Ovary (tissue), 3 donors: ENCODE measurements at regions not wholly inside any gene's neighbourhood (a gene's known extent, or its start where the extent isn't known, plus 50 kb on each side); places are given as distances from the start of the nearest gene placed in this dataset.

ENCODE experiments used
- EP300 ChIP-seq: sonication (generic); formaldehyde crosslinking; IDR thresholded peaks from one replicate; pipeline ENCODE4 v1.6.1; 2017; ENCODE audit warnings: antibody characterized with exemption
- TF ChIP-seq, protein P1 (sequence below), 3 donors: fragments of 450-650 bp in 2 of 3; fragments of 200-600 bp in 1 of 3; IDR thresholded peaks; one replicate each; pipeline versions ENCODE4 v1.5.1 to v1.8.0; 2016 to 2022; ENCODE audit warnings: antibody characterized with exemption in 3 of 3, mild to moderate bottlenecking in 1 of 3
- donor health status: DM: no; HTN: no; CAD: no.

- TF ChIP-seq EP300: no peak
- TF ChIP-seq, protein P1, sequence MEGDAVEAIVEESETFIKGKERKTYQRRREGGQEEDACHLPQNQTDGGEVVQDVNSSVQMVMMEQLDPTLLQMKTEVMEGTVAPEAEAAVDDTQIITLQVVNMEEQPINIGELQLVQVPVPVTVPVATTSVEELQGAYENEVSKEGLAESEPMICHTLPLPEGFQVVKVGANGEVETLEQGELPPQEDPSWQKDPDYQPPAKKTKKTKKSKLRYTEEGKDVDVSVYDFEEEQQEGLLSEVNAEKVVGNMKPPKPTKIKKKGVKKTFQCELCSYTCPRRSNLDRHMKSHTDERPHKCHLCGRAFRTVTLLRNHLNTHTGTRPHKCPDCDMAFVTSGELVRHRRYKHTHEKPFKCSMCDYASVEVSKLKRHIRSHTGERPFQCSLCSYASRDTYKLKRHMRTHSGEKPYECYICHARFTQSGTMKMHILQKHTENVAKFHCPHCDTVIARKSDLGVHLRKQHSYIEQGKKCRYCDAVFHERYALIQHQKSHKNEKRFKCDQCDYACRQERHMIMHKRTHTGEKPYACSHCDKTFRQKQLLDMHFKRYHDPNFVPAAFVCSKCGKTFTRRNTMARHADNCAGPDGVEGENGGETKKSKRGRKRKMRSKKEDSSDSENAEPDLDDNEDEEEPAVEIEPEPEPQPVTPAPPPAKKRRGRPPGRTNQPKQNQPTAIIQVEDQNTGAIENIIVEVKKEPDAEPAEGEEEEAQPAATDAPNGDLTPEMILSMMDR (IDR thresholded peaks at IDR 0.05): no peak
Observed at GRCh38 chr1:195934817-195935553, 673.3 kb downstream of the KCNT2 start.
